GM19395 (cell line): ENCODE measurements at regions not wholly inside any gene's neighbourhood (a gene's known extent, or its start where the extent isn't known, plus 50 kb on each side); places are given as distances from the start of the nearest gene placed in this dataset.
"Not testable (repeated sequence)": the region's sequence is repeated elsewhere in the genome, so short reads cannot be mapped to it uniquely, and the experiment has no call there.

Experiments
- ATAC-seq: cut with Tn5 transposase; IDR thresholded peaks from one replicate; pipeline ENCODE4 v1.9.1; 2021; ENCODE audit warnings: mild to moderate bottlenecking, moderate library complexity; ENCODE audit not compliant: unreplicated experiment

GRCh38 chr12:128078301-128078971 is 188.5 kb upstream of the TMEM132C start:
- no peak for ATAC-seq

GRCh38 chr12:128079446-128079845 is 187.5 kb upstream of the TMEM132C start:
- ATAC-seq, result no peak

- ATAC-seq, result no peak
Observed at GRCh38 chr12:128083132-128083729, 183.7 kb upstream of the TMEM132C start.

- ATAC-seq, result no peak
Observed at GRCh38 chr12:128088926-128089325, 178.0 kb upstream of the TMEM132C start.

GRCh38 chr12:128089961-128090360 is 177.0 kb upstream of the TMEM132C start:
- ATAC-seq, result no peak

- ATAC-seq, result no peak
Observed at GRCh38 chr12:128091101-128091720, 175.8 kb upstream of the TMEM132C start.

GRCh38 chr12:128091951-128092382 is 175.0 kb upstream of the TMEM132C start:
- no peak for ATAC-seq

GRCh38 chr12:128098730-128099129 is 168.2 kb upstream of the TMEM132C start:
- no peak for ATAC-seq

- no peak for ATAC-seq
Observed at GRCh38 chr12:128103152-128103551, 163.8 kb upstream of the TMEM132C start.

- no peak for ATAC-seq
Observed at GRCh38 chr12:128109236-128109635, 157.7 kb upstream of the TMEM132C start.

- ATAC-seq, result no peak
Observed at GRCh38 chr12:128109636-128110035, 157.3 kb upstream of the TMEM132C start.

GRCh38 chr12:128111333-128111732 is 155.6 kb upstream of the TMEM132C start:
- ATAC-seq, result no peak

- ATAC-seq, result no peak
Observed at GRCh38 chr12:128111951-128112350, 155.0 kb upstream of the TMEM132C start.

- not testable (repeated sequence) for ATAC-seq
Observed at GRCh38 chr12:128113250-128113649, 153.7 kb upstream of the TMEM132C start.

GRCh38 chr12:128114485-128114884 is 152.5 kb upstream of the TMEM132C start:
- no peak for ATAC-seq

GRCh38 chr12:128116537-128116936 is 150.4 kb upstream of the TMEM132C start:
- no peak for ATAC-seq

- ATAC-seq, result no peak
Observed at GRCh38 chr12:128120035-128120434, 146.9 kb upstream of the TMEM132C start.

GRCh38 chr12:128121424-128121823 is 145.5 kb upstream of the TMEM132C start:
- ATAC-seq, result no peak

- ATAC-seq, result no peak
Observed at GRCh38 chr12:128123096-128123495, 143.9 kb upstream of the TMEM132C start.

- no peak for ATAC-seq
Observed at GRCh38 chr12:128131955-128132354, 135.0 kb upstream of the TMEM132C start.

- no peak for ATAC-seq
Observed at GRCh38 chr12:128133321-128134073, 133.5 kb upstream of the TMEM132C start.
